Astrocyte (in vitro differentiated cells and primary cell): ENCODE measurements at regions not wholly inside any gene's neighbourhood (a gene's known extent, or its start where the extent isn't known, plus 50 kb on each side); places are given as distances from the start of the nearest gene placed in this dataset.

Experiments used
- DNase-seq: peaks from one replicate; pipeline ENCODE4 v3.0.0-alpha.2; 2010; ENCODE audit warnings: low read depth
- FAIRE-seq: peaks from 2 replicates; lab custom pipeline; 2011; peaks lifted over from hg19 to GRCh38; lab: Jason Lieb, UNC
- H2AFZ ChIP-seq: 2 replicates; pipeline ENCODE4 v1.6.0; 2012; ENCODE audit warnings: low read depth, low read length, inconsistent platforms
- H3K27ac ChIP-seq: 2 replicates; pipeline ENCODE4 v1.5.1; 2011; ENCODE audit warnings: low read depth, low read length, inconsistent platforms
- H3K27me3 ChIP-seq: 2 replicates; pipeline ENCODE4 v1.6.0; 2011; ENCODE audit warnings: low read length, inconsistent platforms; ENCODE audit not compliant: insufficient read depth
- H3K36me3 ChIP-seq: 2 replicates; pipeline ENCODE4 v1.5.1; 2011; ENCODE audit warnings: low read length, inconsistent platforms; ENCODE audit not compliant: insufficient read depth
- H3K4me1 ChIP-seq: 2 replicates; pipeline ENCODE4 v1.5.1; 2011; ENCODE audit warnings: low read length, inconsistent platforms; ENCODE audit not compliant: insufficient read depth
- H3K4me2 ChIP-seq: 2 replicates; pipeline ENCODE4 v1.6.0; 2012; ENCODE audit warnings: low read length, inconsistent platforms
- H3K4me3 ChIP-seq: 2 replicates; pipeline ENCODE4 v1.5.1; 2011; ENCODE audit warnings: low read depth, mild to moderate bottlenecking, low read length, inconsistent platforms; ENCODE audit not compliant: insufficient read depth
- H3K79me2 ChIP-seq: 2 replicates; pipeline ENCODE4 v1.6.0; 2012; ENCODE audit warnings: mild to moderate bottlenecking, low read length, inconsistent platforms; ENCODE audit not compliant: insufficient read depth
- H3K9ac ChIP-seq: 2 replicates; pipeline ENCODE4 v1.6.0; 2012; ENCODE audit warnings: mild to moderate bottlenecking, low read length, inconsistent platforms
- H3K9me3 ChIP-seq: 2 replicates; pipeline ENCODE4 v1.5.1; 2012; ENCODE audit warnings: low read depth, mild to moderate bottlenecking, low read length, inconsistent platforms; ENCODE audit not compliant: insufficient read depth
- H4K20me1 ChIP-seq: 2 replicates; pipeline ENCODE4 v1.6.0; 2012; ENCODE audit warnings: low read length, inconsistent platforms; ENCODE audit not compliant: insufficient read depth
- H3K27ac Mint-ChIP-seq: one replicate; pipeline ENCODE4 v1.8.0; 2021; ENCODE audit warnings: mild to moderate bottlenecking, mixed read lengths; ENCODE audit not compliant: unreplicated experiment
- H3K27me3 Mint-ChIP-seq: one replicate; pipeline ENCODE4 v1.8.0; 2021; ENCODE audit warnings: low read depth, mixed read lengths; ENCODE audit not compliant: unreplicated experiment
- H3K36me3 Mint-ChIP-seq: one replicate; pipeline ENCODE4 v1.8.0; 2021; ENCODE audit warnings: low read depth, mixed read lengths; ENCODE audit not compliant: unreplicated experiment
- H3K4me1 Mint-ChIP-seq: one replicate; pipeline ENCODE4 v1.8.0; 2021; ENCODE audit warnings: low read depth, mixed read lengths; ENCODE audit not compliant: unreplicated experiment
- H3K4me3 Mint-ChIP-seq: one replicate; pipeline ENCODE4 v1.8.0; 2021; ENCODE audit warnings: mild to moderate bottlenecking, moderate library complexity, mixed read lengths; ENCODE audit not compliant: unreplicated experiment
- H3K9me3 Mint-ChIP-seq: one replicate; pipeline ENCODE4 v1.8.0; 2021; ENCODE audit warnings: mild to moderate bottlenecking, mixed read lengths; ENCODE audit not compliant: unreplicated experiment
- CTCF ChIP-seq: IDR thresholded peaks from 2 replicates; pipeline ENCODE4 v1.5.1; 2011; ENCODE audit warnings: low read depth, mild to moderate bottlenecking, inconsistent platforms, low read length, moderate library complexity; ENCODE audit not compliant: insufficient read depth
- EZH2 ChIP-seq: IDR thresholded peaks from 2 replicates; pipeline ENCODE4 v1.6.1; 2012; ENCODE audit warnings: mild to moderate bottlenecking, low read length, inconsistent platforms; ENCODE audit not compliant: insufficient read depth

- Mint-ChIP-seq H3K27ac (no peak overlapping the region), H3K9me3 (peaks cover 11% of the 10 kb centered on the region), H3K36me3 (no peaks in the 10 kb centered on the region), H3K4me1 (no peaks in the 10 kb centered on the region), H3K4me3 (no peak overlapping the region), H3K27me3 (no peaks in the 10 kb centered on the region)
- Histone ChIP-seq H3K9ac (no peak overlapping the region), H3K4me3 (no peak overlapping the region), H3K79me2 (no peaks in the 10 kb centered on the region), H3K4me1 (no peaks in the 10 kb centered on the region), H3K27ac (no peak overlapping the region), H2AFZ (no peak overlapping the region), H3K4me2 (no peak overlapping the region), H4K20me1 (no peaks in the 10 kb centered on the region), H3K9me3 (no peaks in the 10 kb centered on the region), H3K27me3 (no peaks in the 10 kb centered on the region), H3K36me3 (no peaks in the 10 kb centered on the region)
- FAIRE-seq (no peak), DNase-seq (no peak)
- TF ChIP-seq EZH2 (no peak), CTCF (no peak)
Measured at GRCh38 chr4:108405586-108405985, 214.8 kb upstream of the RPL34 start.

DNA sequence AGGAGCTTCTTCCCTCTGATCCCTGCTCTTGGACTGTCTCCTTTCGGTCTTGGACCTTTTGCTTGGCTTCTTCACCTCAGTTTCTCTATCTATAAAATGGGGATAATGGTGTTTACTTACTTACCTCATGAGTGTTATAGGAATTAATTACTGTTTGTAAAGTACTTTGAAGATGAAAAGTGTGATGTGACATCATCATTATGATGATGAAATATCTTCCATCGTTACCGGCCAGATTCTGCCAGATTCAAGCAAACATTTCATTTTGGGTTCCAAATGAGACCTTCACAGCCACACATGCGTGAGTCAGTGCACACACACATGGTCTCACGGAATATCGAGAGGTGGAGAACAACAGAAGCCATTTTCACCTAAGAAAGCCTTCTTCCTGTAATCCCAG lies 220.1 kb upstream of the RPL34 start:
- no peak overlapping the region for H3K4me3 Mint-ChIP-seq

More for the DNA sequence above, 220.1 kb upstream of the RPL34 start:
- Histone ChIP-seq H2AFZ (no peak overlapping the region), H3K27ac (no peak overlapping the region), H3K27me3 (peaks cover 3% of the 10 kb centered on the region), H3K36me3 (no peaks in the 10 kb centered on the region), H3K4me1 (peaks cover 22% of the 10 kb centered on the region), H3K9me3 (no peaks in the 10 kb centered on the region), H3K9ac (no peak overlapping the region), H3K4me2 (no peak overlapping the region), H3K79me2 (no peaks in the 10 kb centered on the region), H3K4me3 (no peak overlapping the region), H4K20me1 (no peaks in the 10 kb centered on the region)
- Mint-ChIP-seq H3K4me1 (peaks cover 6% of the 10 kb centered on the region), H3K9me3 (peaks cover 5% of the 10 kb centered on the region), H3K27ac (no peak overlapping the region), H3K27me3 (no peaks in the 10 kb centered on the region), H3K36me3 (no peaks in the 10 kb centered on the region)
- TF ChIP-seq CTCF, result no peak
- no peak for TF ChIP-seq EZH2
- DNase-seq (no peak), FAIRE-seq (no peak)
